ENCODE measurements at regions not wholly inside any gene's neighbourhood (a gene's known extent, or its start where the extent isn't known, plus 50 kb on each side); places are given as distances from the start of the nearest gene placed in this dataset.

DNA sequence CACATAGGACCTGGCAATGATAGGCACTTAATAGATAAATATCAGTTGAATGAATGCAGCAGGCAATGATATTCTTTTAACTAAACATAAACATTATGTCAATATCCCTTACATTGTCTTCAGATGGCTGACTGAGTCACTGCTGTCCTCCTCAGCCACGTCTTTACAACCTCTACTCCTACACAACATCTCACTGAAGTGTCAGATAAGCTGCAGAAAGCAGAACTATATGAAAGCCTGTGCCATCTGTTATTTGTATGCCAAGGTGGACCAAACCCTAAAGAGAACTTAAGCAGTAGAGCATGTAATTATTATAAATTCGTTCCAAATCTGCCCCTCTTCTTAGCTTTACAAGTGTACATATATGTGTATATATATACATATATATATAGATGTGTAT is 271.2 kb downstream of the RASEF start:
- ChIA-PET POLR2A (no interaction called here), CTCF (no interaction called here)
- DNase-seq (ENCODE audit: low read depth, low spot score) = no peak
- TF ChIP-seq, protein P1, sequence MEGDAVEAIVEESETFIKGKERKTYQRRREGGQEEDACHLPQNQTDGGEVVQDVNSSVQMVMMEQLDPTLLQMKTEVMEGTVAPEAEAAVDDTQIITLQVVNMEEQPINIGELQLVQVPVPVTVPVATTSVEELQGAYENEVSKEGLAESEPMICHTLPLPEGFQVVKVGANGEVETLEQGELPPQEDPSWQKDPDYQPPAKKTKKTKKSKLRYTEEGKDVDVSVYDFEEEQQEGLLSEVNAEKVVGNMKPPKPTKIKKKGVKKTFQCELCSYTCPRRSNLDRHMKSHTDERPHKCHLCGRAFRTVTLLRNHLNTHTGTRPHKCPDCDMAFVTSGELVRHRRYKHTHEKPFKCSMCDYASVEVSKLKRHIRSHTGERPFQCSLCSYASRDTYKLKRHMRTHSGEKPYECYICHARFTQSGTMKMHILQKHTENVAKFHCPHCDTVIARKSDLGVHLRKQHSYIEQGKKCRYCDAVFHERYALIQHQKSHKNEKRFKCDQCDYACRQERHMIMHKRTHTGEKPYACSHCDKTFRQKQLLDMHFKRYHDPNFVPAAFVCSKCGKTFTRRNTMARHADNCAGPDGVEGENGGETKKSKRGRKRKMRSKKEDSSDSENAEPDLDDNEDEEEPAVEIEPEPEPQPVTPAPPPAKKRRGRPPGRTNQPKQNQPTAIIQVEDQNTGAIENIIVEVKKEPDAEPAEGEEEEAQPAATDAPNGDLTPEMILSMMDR (IDR thresholded peaks at IDR 0.05; ENCODE audit: insufficient read depth, low read length, missing control alignments) = no peak
- no peak overlapping the region for H3K4me3 ChIP-seq (ENCODE audit: low read depth, low read length)

DNA sequence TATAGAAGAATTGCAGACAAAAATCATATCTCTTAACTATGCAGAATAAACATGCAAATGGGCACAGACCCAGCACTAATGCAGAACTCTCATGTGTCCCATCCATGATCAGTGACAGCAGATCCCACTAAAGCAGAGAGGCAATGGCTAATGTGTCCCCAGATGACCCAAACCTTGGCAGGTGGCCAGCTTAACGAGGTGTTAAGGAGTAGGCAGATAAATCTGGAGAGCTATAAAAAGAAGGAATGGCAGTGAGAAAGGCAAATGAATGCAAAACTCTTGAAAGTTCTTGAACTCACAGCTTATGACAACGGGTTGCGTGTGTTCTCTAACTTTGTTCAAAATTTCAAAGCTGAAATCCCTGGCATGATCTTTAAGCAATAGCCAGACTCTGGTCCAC is 265.4 kb downstream of the RASEF start:
- CTCF ChIA-PET = no interaction called here
- H3K4me3 ChIP-seq (ENCODE audit: low read depth, low read length) = no peak overlapping the region
- POLR2A ChIA-PET = no interaction called here
- no peak for DNase-seq (ENCODE audit: low read depth, low spot score)
- TF ChIP-seq, protein P1 (IDR thresholded peaks at IDR 0.05; ENCODE audit: insufficient read depth, low read length, missing control alignments) = no peak

DNA sequence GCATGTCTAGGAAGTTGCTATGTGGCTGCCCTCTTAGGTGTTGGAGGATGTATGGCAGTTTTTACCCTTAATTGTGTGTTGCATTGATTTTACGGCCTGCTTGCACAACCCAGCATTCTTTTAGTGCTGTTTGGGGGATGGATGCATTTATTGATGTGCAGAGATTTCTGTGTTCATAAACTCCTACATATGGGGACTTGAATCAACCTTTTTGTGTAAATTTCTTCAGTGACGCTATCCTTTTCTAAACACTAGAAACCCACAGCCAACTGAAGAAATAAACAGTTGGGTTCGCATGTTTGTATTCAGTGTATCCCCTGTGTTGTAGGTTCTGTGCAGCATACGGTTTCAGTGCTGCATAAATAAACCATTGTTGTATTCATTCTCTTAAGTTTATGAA is 263.7 kb downstream of the RASEF start:
- no peak overlapping the region for H3K4me3 ChIP-seq (ENCODE audit: low read depth, low read length)
- no peak for DNase-seq (ENCODE audit: low read depth, low spot score)
- TF ChIP-seq, protein P1 (IDR thresholded peaks at IDR 0.05; ENCODE audit: insufficient read depth, low read length, missing control alignments) = no peak
- POLR2A ChIA-PET = no interaction called here
- CTCF ChIA-PET = no interaction called here

- TF ChIP-seq, protein P1 (IDR thresholded peaks at IDR 0.05; ENCODE audit: insufficient read depth, low read length, missing control alignments) = no peak
- CTCF ChIA-PET = no interaction called here
- no peak for DNase-seq (ENCODE audit: low read depth, low spot score)
- H3K4me3 ChIP-seq (ENCODE audit: low read depth, low read length) = no peak overlapping the region
- POLR2A ChIA-PET = no interaction called here
These were observed 257.9 kb downstream of the RASEF start for GRCh38 chr9:82805027-82805426.

DNA sequence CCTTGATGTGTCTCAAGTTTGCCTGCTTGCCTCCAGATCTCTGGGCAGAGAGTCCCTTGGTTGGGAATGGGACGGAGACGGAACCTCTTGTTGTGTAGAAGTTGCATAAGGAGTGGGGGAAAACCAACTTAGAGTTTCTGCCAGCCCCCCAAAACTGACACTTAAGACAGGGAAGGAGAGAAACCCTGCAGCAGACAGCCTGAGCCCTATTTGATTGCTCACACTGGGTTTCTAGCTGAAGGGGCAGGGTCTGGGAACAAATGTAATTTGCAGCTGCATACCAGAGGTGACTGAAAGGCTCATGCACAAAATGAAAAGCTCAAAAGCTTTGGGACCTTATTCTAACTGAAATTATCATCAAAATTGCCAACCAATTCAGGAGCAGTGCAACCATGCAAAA is 254.5 kb downstream of the RASEF start:
- TF ChIP-seq, protein P1 (IDR thresholded peaks at IDR 0.05; ENCODE audit: insufficient read depth, low read length, missing control alignments) = no peak
- DNase-seq (ENCODE audit: low read depth, low spot score) = no peak
- ChIA-PET CTCF (no interaction called here), POLR2A (no interaction called here)
- H3K4me3 ChIP-seq (ENCODE audit: low read depth, low read length) = no peak overlapping the region

DNA sequence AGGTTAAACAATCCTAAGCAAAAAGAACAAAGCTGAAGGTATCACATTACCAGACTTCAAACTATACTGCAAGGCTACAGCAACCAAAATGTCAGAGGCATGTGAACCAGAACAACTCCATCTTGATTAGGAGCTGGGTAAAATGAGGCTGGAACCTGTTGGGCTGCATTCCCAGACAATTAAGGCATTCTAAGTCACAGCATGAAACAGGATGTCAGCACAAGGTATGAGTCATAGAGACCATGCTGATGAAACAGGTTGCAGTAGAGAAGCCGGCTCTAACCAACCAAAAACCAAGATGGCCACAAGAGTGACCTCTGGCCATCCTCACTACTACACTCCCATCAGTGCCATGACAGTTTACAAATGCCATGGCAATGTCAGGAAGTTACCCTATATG is 252.0 kb downstream of the RASEF start:
- TF ChIP-seq, protein P1 (IDR thresholded peaks at IDR 0.05; ENCODE audit: insufficient read depth, low read length, missing control alignments) = no peak
- DNase-seq (ENCODE audit: low read depth, low spot score) = no peak
- POLR2A ChIA-PET = no interaction called here
- no peak overlapping the region for H3K4me3 ChIP-seq (ENCODE audit: low read depth, low read length)
- CTCF ChIA-PET = no interaction called here
